ENCODE measurements at regions not wholly inside any gene's neighbourhood (a gene's known extent, or its start where the extent isn't known, plus 50 kb on each side); places are given as distances from the start of the nearest gene placed in this dataset.

DNA sequence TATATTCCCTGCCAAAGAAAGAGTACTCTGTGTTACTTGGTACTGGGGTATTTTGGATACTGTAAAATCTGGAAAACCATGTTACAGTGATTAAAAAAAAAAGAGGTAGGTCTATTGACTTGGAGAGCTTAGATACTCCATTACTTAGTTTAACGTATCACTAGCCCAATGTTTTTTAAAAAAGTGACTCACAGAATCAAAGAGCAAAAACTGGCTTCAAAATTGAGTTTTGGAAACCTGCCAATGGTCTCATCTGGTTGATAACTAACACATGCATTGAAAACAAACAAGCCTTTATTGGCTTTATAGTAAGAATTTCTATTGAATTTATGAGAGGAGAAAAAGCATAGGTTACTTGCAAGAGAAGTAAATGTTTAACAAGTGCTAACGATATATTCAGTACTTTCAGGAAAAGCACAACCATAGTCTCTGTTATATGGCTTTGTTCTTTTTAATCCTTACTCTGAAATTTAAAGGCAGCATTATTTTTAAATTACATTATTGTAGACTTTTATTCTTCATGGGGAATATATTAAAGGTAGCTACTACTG, 563.3 kb upstream of the SORCS1 start:
- no peak for TF ChIP-seq NR2F2 (IDR thresholded peaks at IDR 0.05)
- TF ChIP-seq, protein P1, sequence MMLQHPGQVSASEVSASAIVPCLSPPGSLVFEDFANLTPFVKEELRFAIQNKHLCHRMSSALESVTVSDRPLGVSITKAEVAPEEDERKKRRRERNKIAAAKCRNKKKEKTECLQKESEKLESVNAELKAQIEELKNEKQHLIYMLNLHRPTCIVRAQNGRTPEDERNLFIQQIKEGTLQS (IDR thresholded peaks at IDR 0.05), result no peak
- TF ChIP-seq SP1 (IDR thresholded peaks at IDR 0.05), result no peak
- no peak for TF ChIP-seq HNF4G (IDR thresholded peaks at IDR 0.05)
- no peak for TF ChIP-seq FOXA2 (IDR thresholded peaks at IDR 0.05)
- H3K27ac ChIP-seq (ENCODE audit: low read depth in 1 of 2, low read length in 2 of 2), result no peak overlapping the region
- 50% methylated on average over 2 of the region's 2 CpGs for WGBS
- H3K36me3 ChIP-seq (ENCODE audit: control insufficient read depth in 4 of 4, insufficient read depth in 3 of 4, low read depth in 1 of 4, low read length in 3 of 4), result no peaks in the 10 kb centered on the region
- no peak for DNase-seq (ENCODE audit: low spot score)
- H3K9ac ChIP-seq (ENCODE audit: low read depth in 1 of 2, low read length in 2 of 2), result no peak overlapping the region
- H3K4me1 ChIP-seq (ENCODE audit: control insufficient read depth in 4 of 4, insufficient read depth in 4 of 4, low read length in 3 of 4), result no peaks in the 10 kb centered on the region
- H3K9me3 ChIP-seq (ENCODE audit: control insufficient read depth in 4 of 4, low read length in 3 of 4), result peaks cover 0 to 3% (median 0%) of the 10 kb centered on the region in 4 donors
- no peak overlapping the region for H3K4me3 ChIP-seq (ENCODE audit: low read depth in 1 of 3, low read length in 3 of 3)
- no peaks in the 10 kb centered on the region for H3K27me3 ChIP-seq (ENCODE audit: control insufficient read depth in 4 of 4, insufficient read depth in 4 of 4, low read length in 3 of 4)

DNA sequence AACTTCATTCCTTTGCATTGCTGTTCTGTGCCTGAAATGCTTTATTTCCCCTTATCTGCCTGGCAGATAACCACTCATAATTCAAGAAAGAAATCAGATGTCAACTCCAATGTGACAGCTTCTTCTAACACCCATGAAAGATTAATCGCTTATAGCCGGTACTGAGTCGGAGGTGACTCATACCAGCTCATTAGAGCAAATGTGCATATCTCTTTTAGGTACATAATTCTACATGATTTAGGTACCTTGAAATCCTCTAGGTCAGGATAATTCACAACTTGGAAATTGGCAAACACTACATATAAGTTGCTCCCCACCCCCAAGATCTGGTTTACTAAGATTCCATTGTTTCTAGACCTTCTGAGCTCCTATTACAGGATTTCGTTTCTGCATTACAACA, 554.4 kb upstream of the SORCS1 start:
- no peak for TF ChIP-seq HNF4A (conservative IDR thresholded peaks at IDR 0.05)

DNA sequence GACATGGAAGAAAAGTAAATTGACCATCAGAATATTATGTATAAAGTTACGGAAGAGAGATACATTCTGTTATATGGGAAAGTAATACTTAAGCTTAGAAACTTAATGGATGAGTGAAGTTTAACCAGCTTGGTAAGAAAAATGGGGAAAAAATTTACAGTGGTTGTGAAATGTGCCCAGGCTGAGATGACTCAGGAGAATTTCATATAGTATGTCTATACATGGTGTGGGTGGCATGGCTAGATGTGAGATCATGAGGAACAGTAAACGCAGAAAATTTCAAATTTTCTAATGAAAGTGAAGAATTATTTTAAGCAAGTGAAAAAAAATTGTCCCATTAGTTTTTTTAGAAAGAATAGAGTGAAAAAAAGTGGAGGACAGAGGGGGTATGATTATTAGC, 552.5 kb upstream of the SORCS1 start:
- no peak overlapping the region for H3K9ac ChIP-seq (ENCODE audit: low read depth in 1 of 2, low read length in 2 of 2)
- TF ChIP-seq NR2F2 (IDR thresholded peaks at IDR 0.05), result no peak
- TF ChIP-seq JUND (IDR thresholded peaks at IDR 0.05), result no peak
- TF ChIP-seq RXRA (IDR thresholded peaks at IDR 0.05), result no peak
- no peak for TF ChIP-seq HNF4A (conservative IDR thresholded peaks at IDR 0.05)
- TF ChIP-seq, protein P2, sequence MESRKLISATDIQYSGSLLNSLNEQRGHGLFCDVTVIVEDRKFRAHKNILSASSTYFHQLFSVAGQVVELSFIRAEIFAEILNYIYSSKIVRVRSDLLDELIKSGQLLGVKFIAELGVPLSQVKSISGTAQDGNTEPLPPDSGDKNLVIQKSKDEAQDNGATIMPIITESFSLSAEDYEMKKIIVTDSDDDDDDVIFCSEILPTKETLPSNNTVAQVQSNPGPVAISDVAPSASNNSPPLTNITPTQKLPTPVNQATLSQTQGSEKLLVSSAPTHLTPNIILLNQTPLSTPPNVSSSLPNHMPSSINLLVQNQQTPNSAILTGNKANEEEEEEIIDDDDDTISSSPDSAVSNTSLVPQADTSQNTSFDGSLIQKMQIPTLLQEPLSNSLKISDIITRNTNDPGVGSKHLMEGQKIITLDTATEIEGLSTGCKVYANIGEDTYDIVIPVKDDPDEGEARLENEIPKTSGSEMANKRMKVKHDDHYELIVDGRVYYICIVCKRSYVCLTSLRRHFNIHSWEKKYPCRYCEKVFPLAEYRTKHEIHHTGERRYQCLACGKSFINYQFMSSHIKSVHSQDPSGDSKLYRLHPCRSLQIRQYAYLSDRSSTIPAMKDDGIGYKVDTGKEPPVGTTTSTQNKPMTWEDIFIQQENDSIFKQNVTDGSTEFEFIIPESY (IDR thresholded peaks at IDR 0.05), result no peak
- no peak for TF ChIP-seq FOXA2 (IDR thresholded peaks at IDR 0.05)
- WGBS, result 74% methylated on average over 2 of the region's 2 CpGs
- no peaks in the 10 kb centered on the region for H3K36me3 ChIP-seq (ENCODE audit: control insufficient read depth in 4 of 4, insufficient read depth in 3 of 4, low read depth in 1 of 4, low read length in 3 of 4)
- H3K4me3 ChIP-seq (ENCODE audit: low read depth in 1 of 3, low read length in 3 of 3), result no peak overlapping the region
- H3K27me3 ChIP-seq (ENCODE audit: control insufficient read depth in 4 of 4, insufficient read depth in 4 of 4, low read length in 3 of 4), result no peaks in the 10 kb centered on the region
- H3K9me3 ChIP-seq (ENCODE audit: control insufficient read depth in 4 of 4, low read length in 3 of 4), result no peaks in the 10 kb centered on the region
- no peak overlapping the region for H3K27ac ChIP-seq (ENCODE audit: low read depth in 1 of 2, low read length in 2 of 2)
- no peaks in the 10 kb centered on the region for H3K4me1 ChIP-seq (ENCODE audit: control insufficient read depth in 4 of 4, insufficient read depth in 4 of 4, low read length in 3 of 4)
- no peak for DNase-seq (ENCODE audit: low spot score)

More for the DNA sequence above, 554.4 kb upstream of the SORCS1 start:
- H3K9ac ChIP-seq (ENCODE audit: low read depth in 1 of 2, low read length in 2 of 2), result no peak overlapping the region
- H3K27me3 ChIP-seq (ENCODE audit: control insufficient read depth in 4 of 4, insufficient read depth in 4 of 4, low read length in 3 of 4), result no peaks in the 10 kb centered on the region
- no peaks in the 10 kb centered on the region for H3K9me3 ChIP-seq (ENCODE audit: control insufficient read depth in 4 of 4, low read length in 3 of 4)
- no peak for DNase-seq (ENCODE audit: low spot score)
- H3K27ac ChIP-seq (ENCODE audit: low read depth in 1 of 2, low read length in 2 of 2), result no peak overlapping the region
- WGBS, result 78% methylated on average over 4 of the region's 4 CpGs
- H3K36me3 ChIP-seq (ENCODE audit: control insufficient read depth in 4 of 4, insufficient read depth in 3 of 4, low read depth in 1 of 4, low read length in 3 of 4), result no peaks in the 10 kb centered on the region
- H3K4me1 ChIP-seq (ENCODE audit: control insufficient read depth in 4 of 4, insufficient read depth in 4 of 4, low read length in 3 of 4), result no peaks in the 10 kb centered on the region
- H3K4me3 ChIP-seq (ENCODE audit: low read depth in 1 of 3, low read length in 3 of 3), result no peak overlapping the region

DNA sequence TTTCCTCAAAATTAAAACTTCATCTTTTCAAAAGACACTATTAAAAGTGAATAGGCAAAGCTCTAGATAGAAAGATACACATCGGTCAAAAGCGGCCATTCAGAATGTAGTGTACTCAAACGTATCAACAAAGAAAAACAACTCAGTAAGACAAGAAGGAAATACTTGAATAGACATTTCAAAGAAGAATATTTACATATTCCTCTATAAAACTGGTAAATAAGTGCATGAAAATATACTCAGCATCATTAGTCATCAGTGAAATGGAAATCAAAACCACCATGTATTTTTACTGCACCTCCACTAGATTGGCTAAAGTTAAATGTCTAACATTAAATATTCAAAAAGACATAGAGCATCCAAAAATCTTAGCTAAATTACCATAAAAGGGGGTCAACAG, 551.1 kb upstream of the SORCS1 start:
- H3K9me3 ChIP-seq (ENCODE audit: control insufficient read depth in 4 of 4, low read length in 3 of 4), result no peaks in the 10 kb centered on the region
- no peaks in the 10 kb centered on the region for H3K4me1 ChIP-seq (ENCODE audit: control insufficient read depth in 4 of 4, insufficient read depth in 4 of 4, low read length in 3 of 4)
- WGBS, result 82% methylated on average over 3 of the region's 3 CpGs
- H3K27me3 ChIP-seq (ENCODE audit: control insufficient read depth in 4 of 4, insufficient read depth in 4 of 4, low read length in 3 of 4), result no peaks in the 10 kb centered on the region
- H3K36me3 ChIP-seq (ENCODE audit: control insufficient read depth in 4 of 4, insufficient read depth in 3 of 4, low read depth in 1 of 4, low read length in 3 of 4), result no peaks in the 10 kb centered on the region
- H3K4me3 ChIP-seq (ENCODE audit: low read depth in 1 of 3, low read length in 3 of 3), result no peak overlapping the region
- no peak overlapping the region for H3K27ac ChIP-seq (ENCODE audit: low read depth in 1 of 2, low read length in 2 of 2)
- no peak overlapping the region for H3K9ac ChIP-seq (ENCODE audit: low read depth in 1 of 2, low read length in 2 of 2)
- DNase-seq (ENCODE audit: low spot score), result no peak
- TF ChIP-seq FOXA2 (IDR thresholded peaks at IDR 0.05) (no peak), YY1 (IDR thresholded peaks at IDR 0.05) (no peak), RAD21 (IDR thresholded peaks at IDR 0.05) (no peak), JUND (IDR thresholded peaks at IDR 0.05) (no peak), HNF4G (IDR thresholded peaks at IDR 0.05) (no peak), HNF4A (conservative IDR thresholded peaks at IDR 0.05) (no peak), TAF1 (conservative IDR thresholded peaks at IDR 0.05) (no peak), NR2F2 (IDR thresholded peaks at IDR 0.05) (no peak), FOXA1 (IDR thresholded peaks at IDR 0.05) (no peak), EGR1 (IDR thresholded peaks at IDR 0.05; ENCODE audit: low read depth in 2 of 2) (no peak), GABPA (IDR thresholded peaks at IDR 0.05 in 1 of 2, conservative IDR thresholded peaks at IDR 0.05 in 1 of 2) (no peak), SP1 (IDR thresholded peaks at IDR 0.05) (no peak), RXRA (IDR thresholded peaks at IDR 0.05) (no peak)
- TF ChIP-seq, protein P3, sequence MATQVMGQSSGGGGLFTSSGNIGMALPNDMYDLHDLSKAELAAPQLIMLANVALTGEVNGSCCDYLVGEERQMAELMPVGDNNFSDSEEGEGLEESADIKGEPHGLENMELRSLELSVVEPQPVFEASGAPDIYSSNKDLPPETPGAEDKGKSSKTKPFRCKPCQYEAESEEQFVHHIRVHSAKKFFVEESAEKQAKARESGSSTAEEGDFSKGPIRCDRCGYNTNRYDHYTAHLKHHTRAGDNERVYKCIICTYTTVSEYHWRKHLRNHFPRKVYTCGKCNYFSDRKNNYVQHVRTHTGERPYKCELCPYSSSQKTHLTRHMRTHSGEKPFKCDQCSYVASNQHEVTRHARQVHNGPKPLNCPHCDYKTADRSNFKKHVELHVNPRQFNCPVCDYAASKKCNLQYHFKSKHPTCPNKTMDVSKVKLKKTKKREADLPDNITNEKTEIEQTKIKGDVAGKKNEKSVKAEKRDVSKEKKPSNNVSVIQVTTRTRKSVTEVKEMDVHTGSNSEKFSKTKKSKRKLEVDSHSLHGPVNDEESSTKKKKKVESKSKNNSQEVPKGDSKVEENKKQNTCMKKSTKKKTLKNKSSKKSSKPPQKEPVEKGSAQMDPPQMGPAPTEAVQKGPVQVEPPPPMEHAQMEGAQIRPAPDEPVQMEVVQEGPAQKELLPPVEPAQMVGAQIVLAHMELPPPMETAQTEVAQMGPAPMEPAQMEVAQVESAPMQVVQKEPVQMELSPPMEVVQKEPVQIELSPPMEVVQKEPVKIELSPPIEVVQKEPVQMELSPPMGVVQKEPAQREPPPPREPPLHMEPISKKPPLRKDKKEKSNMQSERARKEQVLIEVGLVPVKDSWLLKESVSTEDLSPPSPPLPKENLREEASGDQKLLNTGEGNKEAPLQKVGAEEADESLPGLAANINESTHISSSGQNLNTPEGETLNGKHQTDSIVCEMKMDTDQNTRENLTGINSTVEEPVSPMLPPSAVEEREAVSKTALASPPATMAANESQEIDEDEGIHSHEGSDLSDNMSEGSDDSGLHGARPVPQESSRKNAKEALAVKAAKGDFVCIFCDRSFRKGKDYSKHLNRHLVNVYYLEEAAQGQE (IDR thresholded peaks at IDR 0.05), result no peak
- TF ChIP-seq, protein P4, sequence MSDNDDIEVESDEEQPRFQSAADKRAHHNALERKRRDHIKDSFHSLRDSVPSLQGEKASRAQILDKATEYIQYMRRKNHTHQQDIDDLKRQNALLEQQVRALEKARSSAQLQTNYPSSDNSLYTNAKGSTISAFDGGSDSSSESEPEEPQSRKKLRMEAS (IDR thresholded peaks at IDR 0.05), result no peak

Data from liver (tissue), 7 donors.